GM21529 (cell line): ENCODE measurements at regions not wholly inside any gene's neighbourhood (a gene's known extent, or its start where the extent isn't known, plus 50 kb on each side); places are given as distances from the start of the nearest gene placed in this dataset.

ENCODE experiments used
- ATAC-seq: cut with Tn5 transposase; IDR thresholded peaks from one replicate; pipeline ENCODE4 v1.9.1; 2021; ENCODE audit not compliant: unreplicated experiment

- ATAC-seq = no peak
Measured at GRCh38 chr7:45974540-45975360, 53.7 kb upstream of the IGFBP3 start.

- ATAC-seq = no peak
Measured at GRCh38 chr7:45973725-45974532, 52.9 kb upstream of the IGFBP3 start.

GRCh38 chr7:45972629-45973312, 51.7 kb upstream of the IGFBP3 start:
- ATAC-seq = no peak

- ATAC-seq = no peak
Measured at GRCh38 chr7:45971661-45972175, 50.6 kb upstream of the IGFBP3 start.

- no peak for ATAC-seq
Measured at GRCh38 chr7:45971171-45971570, 50.1 kb upstream of the IGFBP3 start.
